ENCODE measurements at regions not wholly inside any gene's neighbourhood (a gene's known extent, or its start where the extent isn't known, plus 50 kb on each side); places are given as distances from the start of the nearest gene placed in this dataset.

GRCh38 chr22:47465809-47466208 is 703.4 kb downstream of the TBC1D22A start:
- no peak overlapping the region for H3K9ac ChIP-seq (ENCODE audit: low read length)

GRCh38 chr22:47465222-47465621 is 702.8 kb downstream of the TBC1D22A start:
- H3K4me1 ChIP-seq (ENCODE audit: low read length): no peaks in the 10 kb centered on the region
- no peaks in the 10 kb centered on the region for H3K9me2 ChIP-seq (replicated peaks; ENCODE audit: insufficient read depth, low read length)
- H3K4me3 ChIP-seq (ENCODE audit: low read length): no peak overlapping the region
- peaks cover 3% of the 10 kb centered on the region; the same call in 1 of the 2 replicates for H3K27me3 ChIP-seq (ENCODE audit: low read length)
- no peak overlapping the region for H3K4me2 ChIP-seq (ENCODE audit: low read depth, low read length, poor library complexity, severe bottlenecking)
- H3K79me2 ChIP-seq (ENCODE audit: low read length): no peaks in the 10 kb centered on the region
- H3K9me3 ChIP-seq (ENCODE audit: low read length): peaks cover 4% of the 10 kb centered on the region; the same call in 1 of the 2 replicates
- no peak for DNase-seq
- no peaks in the 10 kb centered on the region for H3K36me3 ChIP-seq (ENCODE audit: insufficient read depth, low read length)
- H2AFZ ChIP-seq (ENCODE audit: low read length): no peak overlapping the region
- H4K20me1 ChIP-seq (ENCODE audit: insufficient read depth, low read depth, low read length): no peaks in the 10 kb centered on the region
- H3K27ac ChIP-seq (ENCODE audit: low read length): no peak overlapping the region
- H3K9ac ChIP-seq (ENCODE audit: low read length): no peak overlapping the region

More at GRCh38 chr22:47465809-47466208, 703.4 kb downstream of the TBC1D22A start:
- H4K20me1 ChIP-seq (ENCODE audit: insufficient read depth, low read depth, low read length): no peaks in the 10 kb centered on the region
- H3K36me3 ChIP-seq (ENCODE audit: insufficient read depth, low read length): no peaks in the 10 kb centered on the region
- H2AFZ ChIP-seq (ENCODE audit: low read length): no peak overlapping the region
- DNase-seq: no peak
- no peaks in the 10 kb centered on the region for H3K79me2 ChIP-seq (ENCODE audit: low read length)
- no peaks in the 10 kb centered on the region for H3K9me2 ChIP-seq (replicated peaks; ENCODE audit: insufficient read depth, low read length)
- no peak overlapping the region for H3K4me3 ChIP-seq (ENCODE audit: low read length)
- peaks cover 4% of the 10 kb centered on the region; the same call in 1 of the 2 replicates for H3K9me3 ChIP-seq (ENCODE audit: low read length)
- no peak overlapping the region for H3K4me2 ChIP-seq (ENCODE audit: low read depth, low read length, poor library complexity, severe bottlenecking)
- peaks cover 3% of the 10 kb centered on the region; the same call in 1 of the 2 replicates for H3K27me3 ChIP-seq (ENCODE audit: low read length)
- no peaks in the 10 kb centered on the region for H3K4me1 ChIP-seq (ENCODE audit: low read length)
- H3K27ac ChIP-seq (ENCODE audit: low read length): no peak overlapping the region

- Histone ChIP-seq H3K79me2 (ENCODE audit: low read length) (no peaks in the 10 kb centered on the region), H3K27ac (ENCODE audit: low read length) (no peak overlapping the region), H3K4me2 (ENCODE audit: low read depth, low read length, poor library complexity, severe bottlenecking) (no peak overlapping the region), H3K9me2 (replicated peaks; ENCODE audit: insufficient read depth, low read length) (no peaks in the 10 kb centered on the region), H3K4me1 (ENCODE audit: low read length) (no peaks in the 10 kb centered on the region), H3K4me3 (ENCODE audit: low read length) (no peak overlapping the region), H4K20me1 (ENCODE audit: insufficient read depth, low read depth, low read length) (no peaks in the 10 kb centered on the region), H2AFZ (ENCODE audit: low read length) (no peak overlapping the region), H3K9ac (ENCODE audit: low read length) (no peak overlapping the region), H3K27me3 (ENCODE audit: low read length) (peaks cover 3% of the 10 kb centered on the region; the same call in 1 of the 2 replicates), H3K9me3 (ENCODE audit: low read length) (peaks cover 4% of the 10 kb centered on the region; the same call in 1 of the 2 replicates), H3K36me3 (ENCODE audit: insufficient read depth, low read length) (no peaks in the 10 kb centered on the region)
- DNase-seq: no peak
These were observed 700.8 kb downstream of the TBC1D22A start for GRCh38 chr22:47463220-47463619.

GRCh38 chr22:47460861-47461260 is 698.4 kb downstream of the TBC1D22A start:
- no peaks in the 10 kb centered on the region for H3K9me2 ChIP-seq (replicated peaks; ENCODE audit: insufficient read depth, low read length)

GRCh38 chr22:47460176-47460575 is 697.7 kb downstream of the TBC1D22A start:
- Histone ChIP-seq H3K9me2 (replicated peaks; ENCODE audit: insufficient read depth, low read length) (no peaks in the 10 kb centered on the region), H3K36me3 (ENCODE audit: insufficient read depth, low read length) (no peaks in the 10 kb centered on the region), H3K27me3 (ENCODE audit: low read length) (no peaks in the 10 kb centered on the region), H3K4me1 (ENCODE audit: low read length) (no peaks in the 10 kb centered on the region), H4K20me1 (ENCODE audit: insufficient read depth, low read depth, low read length) (no peaks in the 10 kb centered on the region), H3K9me3 (ENCODE audit: low read length) (no peaks in the 10 kb centered on the region), H2AFZ (ENCODE audit: low read length) (no peak overlapping the region), H3K4me2 (ENCODE audit: low read depth, low read length, poor library complexity, severe bottlenecking) (no peak overlapping the region), H3K27ac (ENCODE audit: low read length) (no peak overlapping the region), H3K9ac (ENCODE audit: low read length) (no peak overlapping the region), H3K79me2 (ENCODE audit: low read length) (no peaks in the 10 kb centered on the region), H3K4me3 (ENCODE audit: low read length) (no peak overlapping the region)
- DNase-seq: no peak

More at GRCh38 chr22:47460861-47461260, 698.4 kb downstream of the TBC1D22A start:
- H3K79me2 ChIP-seq (ENCODE audit: low read length): no peaks in the 10 kb centered on the region
- H3K9me3 ChIP-seq (ENCODE audit: low read length): no peaks in the 10 kb centered on the region
- H3K4me3 ChIP-seq (ENCODE audit: low read length): no peak overlapping the region
- no peak overlapping the region for H2AFZ ChIP-seq (ENCODE audit: low read length)
- no peak overlapping the region for H3K9ac ChIP-seq (ENCODE audit: low read length)
- H3K36me3 ChIP-seq (ENCODE audit: insufficient read depth, low read length): no peaks in the 10 kb centered on the region
- H4K20me1 ChIP-seq (ENCODE audit: insufficient read depth, low read depth, low read length): no peaks in the 10 kb centered on the region
- H3K27ac ChIP-seq (ENCODE audit: low read length): no peak overlapping the region
- no peaks in the 10 kb centered on the region for H3K27me3 ChIP-seq (ENCODE audit: low read length)
- no peaks in the 10 kb centered on the region for H3K4me1 ChIP-seq (ENCODE audit: low read length)
- H3K4me2 ChIP-seq (ENCODE audit: low read depth, low read length, poor library complexity, severe bottlenecking): no peak overlapping the region
- no peak for DNase-seq

- no peaks in the 10 kb centered on the region for H3K9me2 ChIP-seq (replicated peaks; ENCODE audit: insufficient read depth, low read length)
- no peak overlapping the region for H3K27ac ChIP-seq (ENCODE audit: low read length)
- no peaks in the 10 kb centered on the region for H4K20me1 ChIP-seq (ENCODE audit: insufficient read depth, low read depth, low read length)
- DNase-seq: no peak
- H3K36me3 ChIP-seq (ENCODE audit: insufficient read depth, low read length): no peaks in the 10 kb centered on the region
- no peak overlapping the region for H2AFZ ChIP-seq (ENCODE audit: low read length)
- no peak overlapping the region for H3K9ac ChIP-seq (ENCODE audit: low read length)
- no peak overlapping the region for H3K4me3 ChIP-seq (ENCODE audit: low read length)
- H3K9me3 ChIP-seq (ENCODE audit: low read length): peaks cover 6% of the 10 kb centered on the region; the same call in 1 of the 2 replicates
- no peaks in the 10 kb centered on the region for H3K79me2 ChIP-seq (ENCODE audit: low read length)
- H3K27me3 ChIP-seq (ENCODE audit: low read length): no peaks in the 10 kb centered on the region
- H3K4me2 ChIP-seq (ENCODE audit: low read depth, low read length, poor library complexity, severe bottlenecking): no peak overlapping the region
- H3K4me1 ChIP-seq (ENCODE audit: low read length): no peaks in the 10 kb centered on the region
These were observed 695.9 kb downstream of the TBC1D22A start for GRCh38 chr22:47458348-47458747.

GRCh38 chr22:47457509-47458300 is 695.3 kb downstream of the TBC1D22A start:
- Histone ChIP-seq H3K9me2 (replicated peaks; ENCODE audit: insufficient read depth, low read length) (no peaks in the 10 kb centered on the region), H3K4me3 (ENCODE audit: low read length) (no peak overlapping the region), H3K36me3 (ENCODE audit: insufficient read depth, low read length) (no peaks in the 10 kb centered on the region), H3K4me1 (ENCODE audit: low read length) (no peaks in the 10 kb centered on the region), H3K9me3 (ENCODE audit: low read length) (peaks cover 6% of the 10 kb centered on the region; the same call in 1 of the 2 replicates), H2AFZ (ENCODE audit: low read length) (no peak overlapping the region), H3K9ac (ENCODE audit: low read length) (no peak overlapping the region), H3K79me2 (ENCODE audit: low read length) (no peaks in the 10 kb centered on the region), H3K27ac (ENCODE audit: low read length) (no peak overlapping the region), H3K27me3 (ENCODE audit: low read length) (no peaks in the 10 kb centered on the region), H3K4me2 (ENCODE audit: low read depth, low read length, poor library complexity, severe bottlenecking) (no peak overlapping the region), H4K20me1 (ENCODE audit: insufficient read depth, low read depth, low read length) (no peaks in the 10 kb centered on the region)
- DNase-seq: no peak

GRCh38 chr22:47457021-47457420 is 694.6 kb downstream of the TBC1D22A start:
- DNase-seq: no peak
- Histone ChIP-seq H3K4me2 (ENCODE audit: low read depth, low read length, poor library complexity, severe bottlenecking) (no peak overlapping the region), H3K9me2 (replicated peaks; ENCODE audit: insufficient read depth, low read length) (no peaks in the 10 kb centered on the region), H3K9ac (ENCODE audit: low read length) (no peak overlapping the region), H3K36me3 (ENCODE audit: insufficient read depth, low read length) (no peaks in the 10 kb centered on the region), H3K79me2 (ENCODE audit: low read length) (no peaks in the 10 kb centered on the region), H3K27me3 (ENCODE audit: low read length) (no peaks in the 10 kb centered on the region), H3K9me3 (ENCODE audit: low read length) (peaks cover 6% of the 10 kb centered on the region; the same call in 1 of the 2 replicates), H3K4me1 (ENCODE audit: low read length) (no peaks in the 10 kb centered on the region), H4K20me1 (ENCODE audit: insufficient read depth, low read depth, low read length) (no peaks in the 10 kb centered on the region), H2AFZ (ENCODE audit: low read length) (no peak overlapping the region), H3K4me3 (ENCODE audit: low read length) (no peak overlapping the region), H3K27ac (ENCODE audit: low read length) (no peak overlapping the region)

Data from Karpas-422 (cell line).